Ishikawa (cell line): ENCODE measurements at regions not wholly inside any gene's neighbourhood (a gene's known extent, or its start where the extent isn't known, plus 50 kb on each side); places are given as distances from the start of the nearest gene placed in this dataset.

Source experiments
- CEBPB ChIP-seq: IDR thresholded peaks from 2 replicates; pipeline ENCODE4 v1.6.1; 2012
- CREB1 ChIP-seq: IDR thresholded peaks from 2 replicates; pipeline ENCODE4 v1.6.1; 2012; ENCODE audit warnings: low read depth
- EP300 ChIP-seq: IDR thresholded peaks from 2 replicates; pipeline ENCODE4 v1.6.1; 2012; ENCODE audit warnings: borderline replicate concordance
- NFIC ChIP-seq: IDR thresholded peaks from 2 replicates; pipeline ENCODE4 v1.6.1; 2012
- RAD21 ChIP-seq: IDR thresholded peaks from 2 replicates; pipeline ENCODE4 v1.6.1; 2012; ENCODE audit warnings: low read depth
- TAF1 ChIP-seq: IDR thresholded peaks from 2 replicates; pipeline ENCODE4 v1.6.1; 2012; ENCODE audit warnings: low read depth, mild to moderate bottlenecking
- TCF12 ChIP-seq: IDR thresholded peaks from 2 replicates; pipeline ENCODE4 v1.6.1; 2012; ENCODE audit warnings: low read depth
- TF ChIP-seq, protein P1 (sequence below): IDR thresholded peaks from 2 replicates; pipeline ENCODE4 v1.6.1; 2012; ENCODE audit warnings: low read depth, mild to moderate bottlenecking
- TF ChIP-seq, protein P2 (sequence below): IDR thresholded peaks from 2 replicates; pipeline ENCODE4 v1.6.1; 2012
- TF ChIP-seq, protein P3 (sequence below): IDR thresholded peaks from 2 replicates; pipeline ENCODE4 v1.6.1; 2012

DNA sequence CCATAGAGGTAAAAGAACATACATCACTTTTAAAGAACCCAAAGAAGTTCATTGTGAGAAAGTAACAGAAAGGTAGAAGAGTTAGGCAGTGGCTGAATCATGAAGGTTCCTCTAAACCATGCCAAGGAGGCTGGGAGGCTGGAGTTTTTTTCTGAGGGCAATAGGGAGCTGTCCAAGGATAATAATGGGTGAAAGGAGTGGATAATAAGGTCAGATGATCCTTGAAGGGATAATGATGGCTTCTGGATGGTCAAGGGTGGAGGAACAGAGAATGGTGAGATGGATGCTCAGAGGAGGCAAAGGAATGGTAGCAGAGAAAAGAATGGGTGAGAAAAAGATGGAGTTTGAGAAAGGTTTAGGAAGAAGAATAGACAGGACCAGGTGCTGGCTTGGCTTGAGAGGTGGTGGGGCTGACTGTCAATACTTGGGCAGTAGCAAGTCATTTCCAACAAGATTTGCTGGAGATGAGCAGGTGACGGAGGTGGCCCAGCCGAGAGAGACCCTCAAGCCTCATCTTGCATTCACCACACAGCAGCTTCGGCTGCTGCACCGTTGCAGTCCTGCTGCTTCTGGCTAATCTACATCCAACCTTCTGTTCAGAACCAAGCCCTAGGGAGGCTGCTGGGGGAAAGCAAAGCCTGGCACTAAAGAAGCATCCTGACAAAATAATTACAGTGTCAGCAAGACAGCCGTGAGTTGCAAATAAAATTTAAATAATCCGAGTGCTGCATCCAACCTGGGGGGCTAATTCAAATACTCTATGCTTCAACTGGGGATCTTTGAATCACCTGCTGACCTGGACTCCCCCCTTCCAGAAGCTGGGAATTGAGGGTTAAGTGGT lies 131.2 kb upstream of the KCNG1 start:
- TF ChIP-seq TCF12: no peak
- TF ChIP-seq, protein P1, sequence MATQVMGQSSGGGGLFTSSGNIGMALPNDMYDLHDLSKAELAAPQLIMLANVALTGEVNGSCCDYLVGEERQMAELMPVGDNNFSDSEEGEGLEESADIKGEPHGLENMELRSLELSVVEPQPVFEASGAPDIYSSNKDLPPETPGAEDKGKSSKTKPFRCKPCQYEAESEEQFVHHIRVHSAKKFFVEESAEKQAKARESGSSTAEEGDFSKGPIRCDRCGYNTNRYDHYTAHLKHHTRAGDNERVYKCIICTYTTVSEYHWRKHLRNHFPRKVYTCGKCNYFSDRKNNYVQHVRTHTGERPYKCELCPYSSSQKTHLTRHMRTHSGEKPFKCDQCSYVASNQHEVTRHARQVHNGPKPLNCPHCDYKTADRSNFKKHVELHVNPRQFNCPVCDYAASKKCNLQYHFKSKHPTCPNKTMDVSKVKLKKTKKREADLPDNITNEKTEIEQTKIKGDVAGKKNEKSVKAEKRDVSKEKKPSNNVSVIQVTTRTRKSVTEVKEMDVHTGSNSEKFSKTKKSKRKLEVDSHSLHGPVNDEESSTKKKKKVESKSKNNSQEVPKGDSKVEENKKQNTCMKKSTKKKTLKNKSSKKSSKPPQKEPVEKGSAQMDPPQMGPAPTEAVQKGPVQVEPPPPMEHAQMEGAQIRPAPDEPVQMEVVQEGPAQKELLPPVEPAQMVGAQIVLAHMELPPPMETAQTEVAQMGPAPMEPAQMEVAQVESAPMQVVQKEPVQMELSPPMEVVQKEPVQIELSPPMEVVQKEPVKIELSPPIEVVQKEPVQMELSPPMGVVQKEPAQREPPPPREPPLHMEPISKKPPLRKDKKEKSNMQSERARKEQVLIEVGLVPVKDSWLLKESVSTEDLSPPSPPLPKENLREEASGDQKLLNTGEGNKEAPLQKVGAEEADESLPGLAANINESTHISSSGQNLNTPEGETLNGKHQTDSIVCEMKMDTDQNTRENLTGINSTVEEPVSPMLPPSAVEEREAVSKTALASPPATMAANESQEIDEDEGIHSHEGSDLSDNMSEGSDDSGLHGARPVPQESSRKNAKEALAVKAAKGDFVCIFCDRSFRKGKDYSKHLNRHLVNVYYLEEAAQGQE: peak; percentile 23; the same call in 1 of the 2 replicates

DNA sequence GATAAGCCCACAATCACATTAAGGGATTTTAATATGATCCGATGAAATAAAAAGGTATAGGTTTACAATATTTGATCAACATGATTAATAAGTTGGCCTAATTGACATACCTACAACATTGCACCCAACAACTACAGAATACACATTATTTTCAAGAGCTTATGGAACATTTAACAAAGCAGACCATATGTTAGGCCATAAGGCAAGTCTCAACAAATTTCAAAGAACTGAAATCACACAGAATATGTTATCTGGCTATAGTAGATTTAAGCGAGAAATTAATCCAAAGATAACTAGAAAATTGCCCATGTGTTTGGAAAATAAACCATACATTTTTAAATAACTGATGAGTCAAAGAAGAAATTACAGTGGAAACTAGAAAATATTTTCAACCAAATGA lies 126.0 kb upstream of the KCNG1 start:
- TF ChIP-seq, protein P2, sequence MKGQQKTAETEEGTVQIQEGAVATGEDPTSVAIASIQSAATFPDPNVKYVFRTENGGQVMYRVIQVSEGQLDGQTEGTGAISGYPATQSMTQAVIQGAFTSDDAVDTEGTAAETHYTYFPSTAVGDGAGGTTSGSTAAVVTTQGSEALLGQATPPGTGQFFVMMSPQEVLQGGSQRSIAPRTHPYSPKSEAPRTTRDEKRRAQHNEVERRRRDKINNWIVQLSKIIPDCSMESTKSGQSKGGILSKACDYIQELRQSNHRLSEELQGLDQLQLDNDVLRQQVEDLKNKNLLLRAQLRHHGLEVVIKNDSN: no peak
- TF ChIP-seq, protein P1: no peak
- no peak for TF ChIP-seq CEBPB

DNA sequence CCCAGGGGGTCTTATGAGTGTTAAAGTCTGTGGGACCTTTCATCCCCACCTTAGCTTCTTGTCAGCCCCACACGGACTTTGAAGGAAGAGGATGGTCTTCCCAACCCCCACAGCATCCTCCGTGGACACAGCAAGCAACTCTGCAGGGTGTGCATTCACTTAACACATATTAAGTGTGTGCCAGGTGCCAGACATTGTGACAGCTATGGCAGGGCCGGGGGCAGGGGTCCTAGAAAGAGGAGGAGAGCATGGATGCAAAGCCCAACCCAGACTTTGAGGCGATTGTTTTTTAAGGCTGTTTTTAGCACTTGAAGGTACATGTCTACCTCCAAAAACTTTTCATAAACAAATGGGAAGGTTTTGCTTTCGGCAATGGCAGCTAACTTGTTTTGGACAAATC lies 121.6 kb upstream of the KCNG1 start:
- TF ChIP-seq, protein P3, sequence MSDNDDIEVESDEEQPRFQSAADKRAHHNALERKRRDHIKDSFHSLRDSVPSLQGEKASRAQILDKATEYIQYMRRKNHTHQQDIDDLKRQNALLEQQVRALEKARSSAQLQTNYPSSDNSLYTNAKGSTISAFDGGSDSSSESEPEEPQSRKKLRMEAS: no peak
- TF ChIP-seq, protein P1: no peak
- TF ChIP-seq TAF1: no peak

DNA sequence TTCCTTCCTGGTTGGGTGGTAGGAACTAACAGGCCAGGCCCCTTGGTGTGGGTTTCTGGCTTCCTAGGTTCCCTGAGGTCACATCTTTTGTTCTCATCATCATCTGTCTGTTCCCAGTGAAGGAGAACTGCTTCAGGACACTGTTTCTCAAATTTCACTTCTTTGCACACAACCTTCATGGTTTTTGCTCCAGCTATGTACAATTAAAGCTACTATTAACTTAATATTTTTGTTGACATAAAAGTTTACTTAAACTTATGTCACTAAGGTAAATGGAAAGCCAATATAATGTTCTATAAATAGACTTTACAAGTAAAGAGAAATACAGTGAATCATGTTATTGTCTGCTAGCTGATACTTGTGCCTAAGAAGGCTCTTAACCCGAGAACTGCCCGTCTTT lies 120.7 kb upstream of the KCNG1 start:
- no peak for TF ChIP-seq EP300
- TF ChIP-seq NFIC: no peak
- TF ChIP-seq RAD21: no peak
- TF ChIP-seq, protein P2: no peak

DNA sequence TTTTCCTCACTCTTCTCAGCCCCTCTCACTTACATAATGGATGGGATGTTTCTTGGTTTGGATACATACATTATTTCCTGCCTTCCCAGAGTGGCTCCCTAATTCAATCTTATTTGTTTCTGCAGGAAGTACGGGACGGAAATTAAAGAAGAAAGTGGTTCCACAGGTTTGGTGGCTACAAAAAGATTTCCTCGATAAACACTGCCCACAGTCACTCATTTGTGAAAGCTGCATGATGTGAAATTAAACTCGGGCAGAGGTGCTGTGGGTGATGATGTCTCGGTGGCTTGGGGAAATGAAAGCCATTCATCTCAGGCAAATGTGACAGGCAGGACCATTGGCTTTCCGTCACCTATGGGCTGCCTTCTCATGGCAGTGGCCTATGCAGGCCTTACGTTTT lies 119.5 kb upstream of the KCNG1 start:
- no peak for TF ChIP-seq CREB1
- no peak for TF ChIP-seq EP300
- no peak for TF ChIP-seq TAF1
- TF ChIP-seq, protein P1: no peak
- no peak for TF ChIP-seq TCF12
- TF ChIP-seq, protein P3: no peak
